ENCODE measurements at regions not wholly inside any gene's neighbourhood (a gene's known extent, or its start where the extent isn't known, plus 50 kb on each side); places are given as distances from the start of the nearest gene placed in this dataset.
"Not testable (repeated sequence)": the region's sequence is repeated elsewhere in the genome, so short reads cannot be mapped to it uniquely, and the experiment has no call there.

DNA sequence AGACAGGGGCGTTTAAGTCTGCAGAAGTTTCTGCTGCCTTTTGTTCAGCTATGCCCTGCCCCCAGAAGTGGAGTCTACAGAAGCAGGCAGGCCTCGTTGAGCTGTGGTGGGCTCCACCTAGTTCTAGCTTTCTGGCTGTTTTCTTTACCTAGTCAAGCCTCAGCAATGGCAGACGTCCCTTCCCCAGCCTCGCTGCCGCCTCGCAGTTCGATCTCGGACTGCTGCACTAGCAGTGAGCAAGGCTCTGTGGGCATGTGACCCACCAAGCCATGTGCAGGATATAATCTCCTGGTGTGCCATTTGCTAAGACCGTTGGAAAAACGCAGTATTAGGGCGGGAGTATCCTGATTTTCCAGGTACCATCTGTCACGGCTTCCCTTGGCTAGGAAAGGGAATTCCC is 742.7 kb upstream of the NRXN1 start:
- not testable (repeated sequence) for TF ChIP-seq CTCF (IDR thresholded peaks at IDR 0.05; ENCODE audit: low read length); EZH2 (optimal IDR thresholded peaks at IDR 0.05; ENCODE audit: low read depth, low read length); EZH2phosphoT487 (IDR thresholded peaks at IDR 0.05; ENCODE audit: low read length)
